LNCAP (cell line): ENCODE measurements at regions not wholly inside any gene's neighbourhood (a gene's known extent, or its start where the extent isn't known, plus 50 kb on each side); places are given as distances from the start of the nearest gene placed in this dataset.
A peak's percentile ranks its signal among the peaks of the same experiment; 100 is the strongest.

Experiments
- TF ChIP-seq, protein P1 (sequence below): fragments of 450-650 bp; IDR thresholded peaks from 2 replicates; pipeline ENCODE4 v1.5.1; 2017; ENCODE audit warnings: mild to moderate bottlenecking

DNA sequence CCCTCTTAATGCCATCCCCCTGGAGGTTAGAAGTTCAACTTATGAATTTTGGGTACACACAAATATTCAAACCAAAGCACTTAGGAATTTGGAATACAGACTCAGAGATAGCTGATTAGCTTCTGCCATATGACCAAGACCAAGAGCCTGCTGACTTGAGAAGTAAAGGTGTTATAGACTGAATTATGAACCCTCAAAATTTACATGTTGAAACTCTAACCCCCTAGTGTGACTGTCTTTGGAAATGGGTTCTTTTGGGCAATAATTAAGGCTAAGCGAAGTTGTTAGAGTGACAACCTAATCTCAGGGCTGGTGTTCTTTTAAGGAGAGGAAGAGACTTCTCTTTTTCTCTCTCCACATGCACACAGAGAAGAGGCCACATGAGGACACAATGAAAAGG is 151.2 kb downstream of the COX18 start:
- TF ChIP-seq, protein P1, sequence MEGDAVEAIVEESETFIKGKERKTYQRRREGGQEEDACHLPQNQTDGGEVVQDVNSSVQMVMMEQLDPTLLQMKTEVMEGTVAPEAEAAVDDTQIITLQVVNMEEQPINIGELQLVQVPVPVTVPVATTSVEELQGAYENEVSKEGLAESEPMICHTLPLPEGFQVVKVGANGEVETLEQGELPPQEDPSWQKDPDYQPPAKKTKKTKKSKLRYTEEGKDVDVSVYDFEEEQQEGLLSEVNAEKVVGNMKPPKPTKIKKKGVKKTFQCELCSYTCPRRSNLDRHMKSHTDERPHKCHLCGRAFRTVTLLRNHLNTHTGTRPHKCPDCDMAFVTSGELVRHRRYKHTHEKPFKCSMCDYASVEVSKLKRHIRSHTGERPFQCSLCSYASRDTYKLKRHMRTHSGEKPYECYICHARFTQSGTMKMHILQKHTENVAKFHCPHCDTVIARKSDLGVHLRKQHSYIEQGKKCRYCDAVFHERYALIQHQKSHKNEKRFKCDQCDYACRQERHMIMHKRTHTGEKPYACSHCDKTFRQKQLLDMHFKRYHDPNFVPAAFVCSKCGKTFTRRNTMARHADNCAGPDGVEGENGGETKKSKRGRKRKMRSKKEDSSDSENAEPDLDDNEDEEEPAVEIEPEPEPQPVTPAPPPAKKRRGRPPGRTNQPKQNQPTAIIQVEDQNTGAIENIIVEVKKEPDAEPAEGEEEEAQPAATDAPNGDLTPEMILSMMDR = no peak

DNA sequence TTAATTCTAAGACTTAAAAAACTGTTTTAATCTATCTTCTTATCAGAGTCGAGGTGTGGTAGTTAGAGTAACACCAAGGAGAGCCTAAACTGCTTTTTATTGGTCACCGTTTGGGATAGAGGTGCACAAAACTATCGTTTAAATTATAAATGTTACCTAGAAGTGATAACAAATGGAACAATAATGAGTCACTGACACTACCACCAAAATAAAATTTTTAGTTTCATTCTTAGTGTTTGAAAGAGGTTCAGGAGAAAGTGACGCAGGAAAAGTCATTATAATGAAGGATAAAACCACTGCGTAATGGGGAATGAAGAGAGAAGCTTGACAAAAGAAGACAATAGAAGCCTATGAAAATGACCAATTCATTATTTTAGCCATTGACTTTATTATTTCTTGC is 158.2 kb downstream of the COX18 start:
- TF ChIP-seq, protein P1 = no peak

DNA sequence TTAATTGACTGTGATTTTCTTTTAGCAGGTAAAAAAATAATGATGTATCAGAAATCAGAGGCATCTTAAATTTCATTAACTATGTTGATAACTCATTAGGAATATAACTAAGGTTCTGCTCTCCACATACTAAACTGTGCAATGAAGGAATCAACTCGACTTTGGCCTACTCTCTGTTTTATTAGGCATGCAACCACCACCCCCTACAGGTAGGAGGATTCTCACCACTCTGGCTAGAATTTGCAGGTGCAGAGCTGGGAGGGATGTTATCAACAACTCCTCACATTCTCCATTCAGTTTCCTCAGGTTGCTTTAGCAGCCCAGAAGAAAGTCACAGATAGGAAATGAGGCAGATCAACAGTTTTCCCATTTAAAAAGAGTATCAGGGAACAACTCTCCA is 160.1 kb downstream of the COX18 start:
- TF ChIP-seq, protein P1 = peak; percentile 55; the same call in 1 of the 2 replicates

DNA sequence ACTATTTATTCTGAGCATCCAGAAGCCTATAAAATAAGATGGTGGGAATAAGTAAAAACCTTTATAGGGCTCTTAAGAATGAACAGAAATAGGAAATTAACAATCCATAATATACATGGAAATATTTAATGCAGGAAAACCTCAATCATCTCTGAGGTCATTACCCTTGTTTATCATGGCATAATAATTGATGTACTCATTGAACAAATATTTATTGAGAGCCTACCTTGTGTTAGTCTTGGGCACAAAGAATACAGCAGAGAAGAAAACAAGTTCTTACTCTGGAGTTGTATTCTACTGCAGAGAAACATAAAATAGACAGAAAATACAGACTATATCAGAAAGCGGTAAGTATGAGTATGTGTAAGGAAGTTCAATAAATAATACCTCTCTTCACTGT is 167.2 kb downstream of the COX18 start:
- TF ChIP-seq, protein P1 = no peak

DNA sequence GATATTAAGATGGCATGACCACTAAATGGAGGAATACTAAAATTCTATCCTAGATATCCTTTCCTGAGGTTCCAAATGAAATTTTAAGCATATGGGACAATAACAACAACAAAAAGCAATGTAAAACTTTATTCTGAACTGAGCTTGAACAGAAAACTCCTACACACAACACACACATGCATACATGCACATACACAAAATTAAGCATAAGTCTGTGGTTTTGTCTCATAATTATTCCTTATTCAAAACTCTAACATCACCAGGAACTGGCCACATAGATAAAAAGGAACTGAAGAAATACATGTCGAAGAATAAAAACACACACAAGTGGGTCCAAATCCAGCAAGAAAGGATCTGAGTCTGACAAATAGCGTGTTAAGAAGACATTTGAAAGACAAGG is 168.0 kb downstream of the COX18 start:
- TF ChIP-seq, protein P1 = no peak

DNA sequence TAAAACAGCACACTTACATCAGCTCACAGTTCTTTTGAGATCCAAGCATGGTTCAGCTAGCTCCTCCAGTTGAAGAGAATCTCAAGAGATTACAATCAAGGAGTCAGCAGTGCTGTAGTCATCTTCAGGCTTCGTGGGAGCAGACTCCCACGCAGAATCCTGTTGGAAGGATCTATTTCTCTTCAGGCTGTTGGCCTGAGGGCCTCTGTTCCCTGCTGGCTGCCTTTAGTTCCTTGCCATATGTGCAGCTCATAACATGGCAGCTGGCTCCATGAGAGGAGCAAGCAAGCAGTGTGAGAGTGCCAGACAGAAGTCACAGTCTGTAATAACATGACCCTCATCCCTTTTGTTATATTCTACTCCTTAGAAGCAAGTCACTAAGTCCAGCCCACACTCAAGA is 168.6 kb downstream of the COX18 start:
- TF ChIP-seq, protein P1 = no peak

DNA sequence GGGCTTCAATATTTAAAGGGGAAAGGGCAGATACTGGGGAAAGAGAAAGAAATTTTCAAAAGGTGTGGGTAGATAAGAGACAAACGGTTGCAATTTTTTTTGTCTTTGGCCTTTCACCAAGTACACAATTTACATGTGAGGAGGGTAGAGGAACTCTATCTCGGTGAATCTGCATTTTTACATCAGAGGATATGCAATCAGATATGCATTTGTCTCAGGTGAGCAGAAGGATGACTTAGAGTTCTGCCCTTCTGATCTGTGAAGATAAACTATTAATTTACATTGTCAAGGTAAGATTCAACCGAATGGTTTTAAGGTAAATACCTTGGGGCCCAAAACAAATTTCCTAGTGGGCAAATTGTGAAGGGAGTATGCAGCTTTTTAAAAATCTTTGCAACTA is 169.9 kb downstream of the COX18 start:
- TF ChIP-seq, protein P1 = no peak

DNA sequence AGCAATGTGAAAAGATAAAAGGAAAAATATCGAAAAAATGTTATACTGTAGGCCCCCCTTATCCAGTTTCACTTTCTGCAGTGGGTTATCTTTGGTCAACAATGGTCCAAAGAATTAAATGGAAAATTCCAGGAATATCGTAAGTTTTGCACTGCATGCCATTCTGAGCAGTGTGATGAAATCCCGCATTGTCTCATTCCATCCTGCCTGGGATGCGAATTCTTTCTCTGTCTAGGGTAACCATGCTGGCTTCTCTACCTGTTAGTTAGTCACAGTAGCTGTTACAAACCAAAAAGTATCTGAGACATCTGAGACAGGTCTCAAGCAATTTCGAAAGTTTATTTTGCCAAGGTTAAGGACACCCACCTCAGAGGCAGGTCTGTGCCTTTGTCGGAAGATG is 170.3 kb downstream of the COX18 start:
- TF ChIP-seq, protein P1 = no peak
